Stomach (tissue), 8 donors: ENCODE measurements at regions not wholly inside any gene's neighbourhood (a gene's known extent, or its start where the extent isn't known, plus 50 kb on each side); places are given as distances from the start of the nearest gene placed in this dataset.
"Not testable (repeated sequence)": the region's sequence is repeated elsewhere in the genome, so short reads cannot be mapped to it uniquely, and the experiment has no call there.

ENCODE experiments used
- DNase-seq, 2 donors: peaks; one replicate each; pipeline versions ENCODE4 v3.0.0 to v3.0.0-alpha.2; 2013 to 2019
- H3K27ac ChIP-seq, 5 donors: fragments of 200-600 bp in 4 of 5; sonication (generic) in 4 of 5; one replicate each; pipeline ENCODE4 v1.5.1; 2013 to 2019; ENCODE audit warnings: mild to moderate bottlenecking in 1 of 5, moderate library complexity in 1 of 5
- H3K27me3 ChIP-seq, 3 donors: fragments of 200-600 bp; sonication (generic); one replicate each; pipeline ENCODE4 v1.5.1; 2017 to 2019; ENCODE audit warnings: mixed run types in 1 of 3
- H3K36me3 ChIP-seq, 4 donors: fragments of 200-600 bp; sonication (generic); 1 replicate in 3 of 4; 2 replicates in 1 of 4; pipeline ENCODE4 v1.5.1; 2016 to 2019
- H3K4me1 ChIP-seq, 4 donors: fragments of 200-600 bp; sonication (generic); one replicate each; pipeline ENCODE4 v1.5.1; 2016 to 2019
- H3K4me3 ChIP-seq, 4 donors: fragments of 200-600 bp; sonication (generic) in 3 of 4; one replicate each; pipeline ENCODE4 v1.5.1; 2016 to 2019; ENCODE audit warnings: mild to moderate bottlenecking in 1 of 4
- H3K9me3 ChIP-seq, 4 donors: fragments of 200-600 bp; sonication (generic); one replicate each; pipeline ENCODE4 v1.5.1; 2016 to 2019
- CTCF ChIP-seq, 7 experiments: fragments of 450-650 bp in 4 of 7; fragments of 200-600 bp in 3 of 7; sonication (generic) in 3 of 7; IDR thresholded peaks; one replicate each; pipeline ENCODE4 v1.5.1; 2016 to 2019; ENCODE audit warnings: antibody characterized with exemption in 7 of 7, control low read depth in 2 of 7, mild to moderate bottlenecking in 1 of 7
- EP300 ChIP-seq: sonication (generic); formaldehyde crosslinking; IDR thresholded peaks from one replicate; pipeline ENCODE4 v1.6.1; 2017; ENCODE audit warnings: antibody characterized with exemption
- POLR2A ChIP-seq, 4 donors: fragments of 450-650 bp; IDR thresholded peaks; one replicate each; pipeline ENCODE4 v1.6.1; 2016; ENCODE audit warnings: antibody characterized with exemption in 4 of 4, control low read depth in 2 of 4, mild to moderate bottlenecking in 1 of 4, moderate library complexity in 1 of 4
- POLR2AphosphoS5 ChIP-seq, 3 donors: sonication (generic); formaldehyde crosslinking; IDR thresholded peaks; one replicate each; pipeline ENCODE4 v1.6.1; 2016; ENCODE audit warnings: antibody characterized with exemption in 3 of 3
- WGBS, 5 donors: extraction: QIAGEN DNeasy Blood & Tissue Kit in 3 of 5; methylation state at CpG; one replicate each; pipeline versions ENCODE4 v1.1.5 to v1.1.7; 2013 to 2018; 5-methylcytosine and 5-hydroxymethylcytosine counted together
- intact Hi-C: fragments of 100-400 bp; cut with DNase I; formaldehyde crosslinking; loops from one replicate; pipeline ENCODE4 v1.15.1; 2023; ENCODE audit warnings: low total_unique reads
- donor health status: healthy with polysubstance abuse.
- donor health status: Bipolar disorder and iron deficiency.
- donor health status: healthy.

- Histone ChIP-seq H3K27me3 (no peaks in the 10 kb centered on the region), H3K27ac (no peak overlapping the region), H3K9me3 (no peaks in the 10 kb centered on the region), H3K4me3 (no peak overlapping the region), H3K36me3 (no peaks in the 10 kb centered on the region), H3K4me1 (no peaks in the 10 kb centered on the region)
- TF ChIP-seq POLR2A (IDR thresholded peaks at IDR 0.05) (no peak), CTCF (IDR thresholded peaks at IDR 0.05) (no peak), POLR2AphosphoS5 (IDR thresholded peaks at IDR 0.05) (no peak), EP300 (no peak)
- whole genome bisulfite sequencing, 5 donors: 88 to 96% (median 90%) methylated on average over 6 of the region's 6 CpGs
- no peak for DNase-seq
- intact Hi-C loops: no loop called here
Observed at GRCh38 chr5:39928709-39929108, 503.9 kb upstream of the DAB2 start.

- WGBS, 5 donors: 88 to 97% (median 94%) methylated on average over 1 of the region's 1 CpG
- intact Hi-C loops: no loop called here
- no peak for TF ChIP-seq CTCF (IDR thresholded peaks at IDR 0.05)
- TF ChIP-seq EP300: no peak
- TF ChIP-seq POLR2AphosphoS5 (IDR thresholded peaks at IDR 0.05): no peak
- TF ChIP-seq POLR2A (IDR thresholded peaks at IDR 0.05): no peak
- Histone ChIP-seq H3K27me3 (no peaks in the 10 kb centered on the region), H3K36me3 (no peaks in the 10 kb centered on the region), H3K9me3 (no peaks in the 10 kb centered on the region), H3K27ac (no peak overlapping the region), H3K4me1 (no peaks in the 10 kb centered on the region), H3K4me3 (no peak overlapping the region)
- no peak for DNase-seq
Observed at GRCh38 chr5:39919876-39920275, 495.1 kb upstream of the DAB2 start.

GRCh38 chr5:39912906-39913305 is 488.1 kb upstream of the DAB2 start:
- Histone ChIP-seq H3K27me3 (no peaks in the 10 kb centered on the region), H3K36me3 (no peaks in the 10 kb centered on the region), H3K9me3 (peaks cover 0 to 9% (median 0%) of the 10 kb centered on the region in 4 donors), H3K4me3 (no peak overlapping the region), H3K27ac (no peak overlapping the region), H3K4me1 (no peaks in the 10 kb centered on the region)
- DNase-seq: no peak
- TF ChIP-seq POLR2A (IDR thresholded peaks at IDR 0.05) (no peak), EP300 (no peak), CTCF (IDR thresholded peaks at IDR 0.05) (no peak), POLR2AphosphoS5 (IDR thresholded peaks at IDR 0.05) (no peak)
- intact Hi-C loops: no loop called here

- H3K27me3 ChIP-seq, DNase-seq, intact Hi-C loops, H3K36me3 ChIP-seq, H3K9me3 ChIP-seq, H3K4me3 ChIP-seq, H3K27ac ChIP-seq: not testable (repeated sequence)
- H3K4me1 ChIP-seq: peaks cover 0 to 18% (median 2%) of the 10 kb centered on the region in 4 donors
- 85 to 94% (median 92%) methylated on average over 19 of the region's 19 CpGs for WGBS, 5 donors
Observed at GRCh38 chr5:39907267-39907951, 482.6 kb upstream of the DAB2 start.

- TF ChIP-seq CTCF (IDR thresholded peaks at IDR 0.05) (no peak), POLR2AphosphoS5 (IDR thresholded peaks at IDR 0.05) (no peak), POLR2A (IDR thresholded peaks at IDR 0.05) (no peak), EP300 (no peak)
- DNase-seq: no peak
- intact Hi-C loops: no loop called here
- WGBS, 5 donors: 84 to 95% (median 88%) methylated on average over 1 of the region's 1 CpG
- peaks cover 0 to 9% (median 0%) of the 10 kb centered on the region in 4 donors for H3K9me3 ChIP-seq
- peaks cover 0 to 18% (median 2%) of the 10 kb centered on the region in 4 donors for H3K4me1 ChIP-seq
- H3K27ac ChIP-seq: no peak overlapping the region
- H3K4me3 ChIP-seq: no peak overlapping the region
- no peaks in the 10 kb centered on the region for H3K36me3 ChIP-seq
- no peaks in the 10 kb centered on the region for H3K27me3 ChIP-seq
Observed at GRCh38 chr5:39906146-39906545, 481.4 kb upstream of the DAB2 start.
